Posterior vena cava (tissue), 2 donors: ENCODE measurements at regions not wholly inside any gene's neighbourhood (a gene's known extent, or its start where the extent isn't known, plus 50 kb on each side); places are given as distances from the start of the nearest gene placed in this dataset.

Source experiments
- DNase-seq: peaks from one replicate; pipeline ENCODE4 v3.0.0-alpha.2; 2020; ENCODE audit warnings: low spot score
- intact Hi-C, 2 donors: fragments of 100-400 bp; cut with DNase I; formaldehyde crosslinking; loops; one replicate each; pipeline versions ENCODE4 v1.14.1 to v1.14.2; 2022 to 2023
- donor health status: DM: yes; HTN: yes; CAD: no.
- donor health status: DM: yes; HTN: yes; CAD: no.

DNA sequence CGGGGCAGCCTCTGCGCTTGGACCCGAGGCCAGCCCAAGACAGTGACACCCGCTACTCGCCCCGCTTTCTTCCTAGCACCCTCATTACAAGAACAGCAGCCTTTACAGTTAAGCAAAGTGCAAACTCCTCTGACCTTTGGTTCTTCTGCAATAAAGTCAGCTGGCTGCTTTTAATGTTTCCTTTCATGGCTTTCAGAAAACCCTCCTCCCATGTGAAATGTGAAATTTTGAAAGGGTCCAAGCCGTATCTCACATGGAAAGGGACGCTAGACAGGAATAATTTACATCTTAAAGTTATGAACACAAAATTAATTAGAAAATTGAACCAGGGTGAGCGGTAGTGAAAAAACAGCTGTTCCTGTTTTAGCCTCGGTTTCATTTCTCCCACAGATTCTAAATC, 520.1 kb upstream of the FRG1 start:
- intact Hi-C loops, result no loop called here
- no peak for DNase-seq

DNA sequence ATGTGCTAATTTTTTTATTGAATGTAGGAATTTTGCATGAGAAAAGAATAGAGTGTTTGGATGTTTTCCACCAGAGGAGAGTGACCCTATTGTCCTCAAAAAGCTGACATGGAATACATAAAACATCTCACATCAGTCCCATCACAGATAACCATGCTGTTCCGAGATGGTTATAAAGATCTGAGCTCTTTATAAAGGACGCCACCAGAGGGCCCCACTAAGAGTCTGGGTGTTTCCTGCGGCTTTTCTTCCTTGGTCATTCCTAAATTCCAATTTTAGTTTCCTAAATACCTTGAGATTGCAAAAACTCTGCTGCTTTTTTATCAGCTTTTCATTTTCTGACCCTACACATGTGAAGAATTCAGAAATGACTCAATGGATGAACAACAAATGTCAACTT, 504.5 kb upstream of the FRG1 start:
- no peak for DNase-seq
- intact Hi-C loops, result no loop called here

DNA sequence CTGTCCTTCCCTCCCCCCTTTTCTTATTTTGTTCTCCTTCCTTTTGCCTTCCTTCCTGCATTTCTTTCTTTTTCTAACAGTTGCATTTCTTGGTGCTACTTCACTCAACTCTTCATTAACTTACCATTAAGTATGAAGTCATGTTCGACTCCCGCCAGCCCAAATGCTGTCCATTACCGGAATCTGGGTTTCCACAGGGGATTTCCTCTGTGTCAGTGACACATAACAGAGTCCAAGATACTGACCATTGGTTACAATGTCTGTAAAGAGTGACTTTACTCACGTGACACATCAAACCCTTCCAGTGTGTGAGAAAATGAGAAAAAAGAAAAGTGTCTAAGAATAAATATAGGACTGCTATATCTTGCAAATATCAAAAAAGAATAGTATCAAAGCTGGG, 500.0 kb upstream of the FRG1 start:
- intact Hi-C loops, result no loop called here
- DNase-seq, result peak; percentile 19

DNA sequence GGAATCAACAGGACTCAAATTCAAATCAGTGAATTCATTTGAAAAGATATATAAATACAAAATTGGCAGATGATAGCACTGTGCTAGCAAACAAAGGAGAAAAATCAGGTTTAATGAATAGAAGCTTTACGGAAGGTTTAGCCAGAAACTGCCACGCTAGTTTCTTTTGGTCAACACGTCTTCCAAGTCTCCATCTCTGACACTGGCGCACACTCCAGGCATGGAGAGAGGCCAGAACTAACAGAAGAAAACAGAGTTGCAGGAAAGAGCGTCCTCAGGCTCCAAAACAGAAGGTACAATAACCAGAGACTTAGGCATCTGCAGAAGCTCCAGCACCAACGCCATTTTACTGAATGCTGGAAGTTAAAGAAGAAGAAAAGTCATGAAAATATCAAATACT, 497.3 kb upstream of the FRG1 start:
- intact Hi-C loops, result no loop called here
- DNase-seq, result no peak

DNA sequence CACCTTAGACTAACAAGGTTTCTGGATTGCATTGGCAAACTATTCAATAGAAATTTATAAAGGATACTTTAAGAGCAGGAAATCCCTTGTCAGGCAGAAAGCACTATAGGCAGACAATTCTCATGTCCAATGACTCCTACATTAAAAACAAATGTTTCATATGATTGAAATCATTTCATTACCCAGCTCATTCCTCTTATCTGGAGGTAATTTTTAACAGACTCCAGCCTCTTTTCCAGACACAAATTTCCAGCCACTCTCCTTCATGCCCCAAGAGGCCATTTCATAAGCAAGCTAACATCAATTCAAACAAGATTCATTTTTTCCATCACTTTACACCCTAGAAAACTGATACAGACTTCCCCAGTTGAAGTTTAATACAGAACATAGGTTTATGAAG, 495.1 kb upstream of the FRG1 start:
- intact Hi-C loops, result no loop called here
- DNase-seq, result no peak

DNA sequence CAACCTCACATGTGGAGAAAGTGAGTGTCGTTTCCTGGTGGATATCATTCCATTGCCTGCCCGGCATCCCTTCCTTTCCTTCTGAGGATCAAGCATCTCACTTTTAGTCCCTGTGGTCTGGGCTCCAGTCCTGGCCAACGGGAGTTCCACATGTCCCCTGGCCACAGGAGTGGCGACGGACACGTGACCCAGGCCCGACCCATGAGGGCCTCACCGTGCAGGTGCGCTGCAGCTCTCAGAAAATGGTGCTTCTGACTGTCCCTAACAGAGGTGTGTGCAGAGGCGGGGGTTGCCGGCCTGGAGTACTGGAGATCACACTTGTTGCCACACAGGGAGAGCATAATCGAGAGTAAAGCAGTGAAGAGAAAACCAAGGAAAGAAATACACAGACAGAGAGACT, 476.9 kb upstream of the FRG1 start:
- intact Hi-C loops, result no loop called here
- no peak for DNase-seq

DNA sequence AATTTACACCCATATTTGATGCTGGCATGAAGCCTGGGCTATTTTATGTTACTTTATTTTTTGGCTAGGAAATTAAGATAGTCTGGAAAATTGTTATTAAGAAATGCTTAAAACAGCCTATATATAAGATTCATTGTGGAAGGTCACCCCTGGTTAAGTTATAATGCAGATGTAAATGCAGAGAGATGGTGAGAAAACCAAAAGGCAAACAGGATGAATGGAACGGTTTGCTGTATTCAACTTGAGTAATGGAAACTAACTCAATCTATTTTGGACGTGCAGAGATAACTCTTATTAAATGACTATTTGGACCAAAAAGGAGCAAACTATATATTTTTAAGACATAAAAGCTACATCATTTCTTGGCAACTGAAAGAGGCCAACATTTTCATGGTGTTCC, 446.3 kb upstream of the FRG1 start:
- no peak for DNase-seq
- intact Hi-C loops, result no loop called here

DNA sequence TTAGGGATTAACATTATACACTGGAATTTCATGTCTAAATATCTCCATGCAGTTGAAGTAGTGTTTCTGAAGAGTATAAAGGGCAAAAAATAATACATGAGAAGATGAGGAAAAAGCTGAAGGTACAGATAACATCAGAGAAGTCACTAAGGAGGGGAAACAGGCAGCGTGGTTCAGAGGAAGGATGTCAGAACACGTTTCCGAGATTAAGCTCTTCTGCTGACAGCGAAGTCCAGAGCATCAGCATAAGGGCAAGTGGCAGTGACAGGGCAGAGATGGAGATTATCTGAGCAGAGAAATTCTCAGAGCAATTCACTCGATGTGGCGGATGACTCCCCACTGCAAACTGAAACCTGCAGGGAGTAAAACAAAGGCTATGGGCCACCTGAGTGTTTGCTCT, 443.2 kb upstream of the FRG1 start:
- intact Hi-C loops, result no loop called here
- no peak for DNase-seq

DNA sequence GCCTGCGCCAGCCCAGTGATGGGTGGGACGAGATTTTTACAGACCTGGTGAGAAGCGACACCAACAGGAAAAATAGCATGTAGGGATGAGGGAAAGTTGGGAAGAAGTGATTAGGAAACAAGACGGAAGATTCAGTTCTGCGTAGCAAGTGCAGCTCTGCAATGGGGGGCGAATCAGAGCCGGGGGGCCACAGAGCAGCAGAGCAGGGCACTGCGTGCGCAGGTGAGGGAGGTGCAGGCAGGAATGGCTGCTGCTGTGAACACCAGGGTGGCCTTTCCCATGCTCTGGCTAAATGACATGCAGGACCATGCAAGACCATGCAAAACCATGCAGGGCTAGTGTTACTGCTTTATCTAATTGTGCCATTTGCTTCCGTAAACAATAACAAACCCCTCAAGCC, 442.7 kb upstream of the FRG1 start:
- no peak for DNase-seq
- intact Hi-C loops, result no loop called here

DNA sequence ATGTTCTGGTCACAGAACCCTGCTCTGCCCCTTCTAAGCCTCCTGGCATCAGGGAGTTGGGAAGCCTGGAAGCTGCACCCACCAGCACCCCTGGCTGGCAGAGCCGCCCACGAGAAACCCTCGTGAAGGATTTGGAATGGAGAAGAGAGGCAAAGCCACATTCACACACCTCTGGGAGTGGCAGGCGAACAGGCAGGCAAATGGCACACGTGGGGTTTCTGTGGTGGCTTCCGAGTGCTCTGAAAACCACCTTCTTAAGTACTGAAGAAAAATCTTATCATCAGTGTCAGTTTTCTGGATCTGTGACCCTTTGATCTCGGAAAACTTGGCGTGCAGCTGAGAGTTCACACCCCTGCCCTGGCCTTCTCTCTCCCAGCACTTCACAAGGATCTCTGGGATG, 442.2 kb upstream of the FRG1 start:
- intact Hi-C loops, result no loop called here
- no peak for DNase-seq

DNA sequence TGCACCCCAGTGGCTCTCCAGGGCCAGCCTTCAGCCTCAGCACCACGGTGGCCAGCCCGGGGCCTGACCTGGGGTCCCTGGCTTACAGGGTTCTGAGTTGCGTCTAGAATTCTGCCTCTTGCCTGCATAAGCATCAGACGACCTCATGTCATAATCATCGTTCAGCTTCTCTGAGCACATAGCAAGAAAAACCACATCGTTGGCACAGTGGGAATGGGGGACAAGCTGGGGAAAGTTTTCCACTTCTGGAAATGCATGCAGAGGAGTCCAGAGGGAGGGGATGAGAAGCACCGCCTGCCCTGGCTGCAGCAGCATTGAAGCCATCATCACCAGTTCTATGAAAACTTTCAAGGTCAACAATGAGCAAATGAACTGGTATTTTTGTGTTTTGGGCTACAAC, 441.0 kb upstream of the FRG1 start:
- intact Hi-C loops, result no loop called here
- no peak for DNase-seq

DNA sequence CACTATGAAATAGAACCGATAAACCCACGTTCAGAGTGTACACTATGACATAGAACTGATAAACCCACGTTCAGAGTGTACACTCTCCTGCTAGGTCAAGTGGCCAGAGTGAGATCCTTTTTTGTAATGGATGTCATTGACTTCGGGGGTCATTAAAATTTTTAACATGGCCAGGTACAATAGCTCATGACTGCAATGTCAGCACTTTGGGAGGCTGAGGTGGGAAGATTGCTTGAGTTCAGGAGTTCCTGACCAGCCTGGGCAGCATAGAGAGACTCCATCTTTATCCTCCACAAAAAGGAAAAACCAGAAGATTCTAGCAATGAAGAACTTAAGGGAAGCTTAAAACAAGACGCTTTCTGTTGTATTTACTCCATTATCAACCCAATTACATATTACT, 439.7 kb upstream of the FRG1 start:
- DNase-seq, result no peak
- intact Hi-C loops, result no loop called here

DNA sequence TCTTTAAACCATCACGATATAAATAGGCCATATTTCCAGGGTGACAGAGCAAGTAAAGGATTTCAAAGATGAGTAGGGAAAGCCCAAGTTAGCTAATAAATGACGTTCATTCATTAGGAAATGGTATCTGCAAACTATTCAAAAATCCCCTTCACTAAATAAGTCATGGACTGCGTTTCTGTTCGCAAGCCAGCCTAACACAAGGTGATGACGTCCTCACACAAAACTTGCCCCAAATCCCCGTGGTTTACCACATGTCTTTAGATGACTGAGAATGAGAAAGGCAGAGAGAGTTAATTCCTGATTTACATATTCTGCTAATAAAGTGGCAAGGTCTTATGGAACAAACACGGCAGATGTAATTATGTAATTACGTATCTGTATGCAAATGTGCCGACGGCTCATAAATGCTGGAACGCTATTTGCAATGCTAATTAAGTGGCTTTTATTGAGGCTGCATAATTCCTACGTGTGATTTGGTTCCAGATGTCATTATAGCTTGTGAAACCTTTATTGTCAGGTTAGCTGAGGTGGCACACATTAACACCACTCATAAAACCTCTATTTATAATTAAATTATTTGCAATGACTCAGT, 437.7 kb upstream of the FRG1 start:
- intact Hi-C loops, result no loop called here
- DNase-seq, result no peak

DNA sequence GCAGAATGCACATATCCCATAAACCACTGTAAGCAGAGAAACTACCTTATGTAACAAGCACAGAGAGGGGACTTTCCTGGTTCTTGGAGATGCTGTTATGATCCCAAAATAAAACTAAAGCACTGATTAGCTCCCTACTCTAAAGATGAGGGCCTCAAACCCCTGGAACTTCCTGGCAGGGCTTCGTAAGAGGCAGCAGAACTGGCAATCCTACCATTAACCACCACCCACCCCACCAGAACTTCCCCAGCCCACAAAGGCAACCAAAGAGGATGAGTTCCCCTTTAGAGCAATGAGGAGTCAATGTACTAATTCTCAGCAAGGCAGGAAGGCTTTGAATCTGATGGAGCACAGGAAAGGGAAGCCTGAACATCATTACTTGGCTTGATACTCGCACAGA, 436.5 kb upstream of the FRG1 start:
- intact Hi-C loops, result no loop called here
- DNase-seq, result no peak

DNA sequence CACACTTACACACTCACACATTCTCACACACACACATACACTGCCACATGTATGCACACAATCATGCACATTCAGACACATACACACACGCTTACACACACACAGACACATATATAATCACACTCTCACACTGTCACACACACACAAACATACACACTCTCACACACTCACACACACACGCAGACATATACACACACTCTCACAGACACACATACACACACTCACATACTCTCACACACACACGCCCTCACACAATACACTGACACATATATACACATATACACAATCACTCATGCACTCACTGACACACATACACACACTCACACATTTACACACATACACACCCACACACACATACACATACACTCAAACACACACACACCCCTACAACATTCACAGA, 435.3 kb upstream of the FRG1 start:
- intact Hi-C loops, result no loop called here
- no peak for DNase-seq

DNA sequence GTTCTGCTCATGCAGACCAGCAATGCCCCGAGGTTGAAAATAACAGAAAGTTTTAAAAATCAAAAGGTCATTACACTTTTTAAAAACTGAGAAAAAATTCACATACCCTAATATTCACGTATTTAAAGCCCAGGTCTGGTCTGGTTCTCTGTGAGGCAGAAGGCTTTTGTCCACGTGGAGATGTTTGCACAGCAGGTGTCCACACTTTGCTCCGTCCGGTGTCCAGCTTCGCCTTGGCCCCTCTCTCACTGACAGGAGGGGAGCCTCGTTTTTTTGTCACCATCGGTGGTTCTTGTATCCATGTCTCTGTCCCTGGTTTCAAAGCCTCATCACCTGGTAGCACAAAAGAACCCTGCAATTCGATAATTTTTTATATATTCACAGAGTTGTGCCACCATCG, 434.6 kb upstream of the FRG1 start:
- no peak for DNase-seq
- intact Hi-C loops, result no loop called here

DNA sequence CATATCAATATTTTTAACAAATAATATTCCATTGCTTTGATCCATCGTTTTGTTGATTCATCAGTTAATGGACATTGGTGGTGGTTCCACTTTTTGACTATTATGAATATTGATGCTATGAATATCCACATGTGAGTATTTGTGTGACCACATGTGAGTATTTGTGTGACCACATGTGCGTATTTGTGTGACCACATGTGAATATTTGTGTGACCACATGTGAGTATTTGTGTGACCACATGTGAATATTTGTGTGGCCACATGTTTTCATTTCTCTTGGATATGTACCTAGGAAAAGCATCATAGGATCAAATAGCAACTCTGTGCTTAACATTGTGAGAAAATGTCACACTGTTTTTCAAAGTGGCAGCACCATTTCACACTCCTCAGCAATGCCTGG, 433.6 kb upstream of the FRG1 start:
- DNase-seq, result no peak
- intact Hi-C loops, result no loop called here

DNA sequence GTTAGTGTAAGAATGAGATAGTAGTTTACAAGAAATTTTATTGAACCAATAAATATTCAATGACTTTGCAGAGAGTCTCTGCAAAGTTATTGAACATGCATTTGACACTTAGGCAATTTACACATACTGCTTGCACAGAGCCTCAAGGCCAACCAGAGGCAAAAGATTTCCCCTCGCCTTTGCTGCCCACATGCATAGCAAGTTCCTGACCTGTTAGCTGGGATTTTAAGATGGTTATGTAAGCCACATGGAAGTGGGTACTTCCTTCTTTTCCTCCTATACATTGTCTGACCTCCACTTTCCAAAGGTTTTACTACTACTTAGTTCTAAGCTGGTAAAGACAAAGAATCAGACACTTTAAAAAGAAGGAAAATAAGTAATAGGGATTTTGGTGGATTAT, 430.1 kb upstream of the FRG1 start:
- no peak for DNase-seq
- intact Hi-C loops, result no loop called here

DNA sequence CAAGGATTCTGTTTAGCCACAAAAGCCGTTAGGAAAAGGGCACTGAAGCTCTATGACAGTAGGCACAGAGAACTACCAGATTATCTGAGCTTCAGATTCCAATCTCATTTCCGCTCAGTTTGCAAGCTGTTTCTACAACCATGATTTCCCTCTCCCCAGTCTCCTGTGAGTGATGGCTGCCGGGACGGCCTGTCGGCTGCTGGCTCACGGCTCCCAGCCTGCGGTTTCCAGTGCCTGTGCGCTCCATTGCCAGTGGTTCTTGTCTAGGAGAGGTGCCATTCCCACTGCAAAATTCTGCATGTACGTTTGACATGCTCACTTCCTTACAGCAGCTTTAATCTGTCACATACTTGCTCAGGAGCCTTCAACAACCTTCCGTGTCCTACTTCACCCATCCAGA, 429.1 kb upstream of the FRG1 start:
- DNase-seq, result no peak
- intact Hi-C loops, result no loop called here

DNA sequence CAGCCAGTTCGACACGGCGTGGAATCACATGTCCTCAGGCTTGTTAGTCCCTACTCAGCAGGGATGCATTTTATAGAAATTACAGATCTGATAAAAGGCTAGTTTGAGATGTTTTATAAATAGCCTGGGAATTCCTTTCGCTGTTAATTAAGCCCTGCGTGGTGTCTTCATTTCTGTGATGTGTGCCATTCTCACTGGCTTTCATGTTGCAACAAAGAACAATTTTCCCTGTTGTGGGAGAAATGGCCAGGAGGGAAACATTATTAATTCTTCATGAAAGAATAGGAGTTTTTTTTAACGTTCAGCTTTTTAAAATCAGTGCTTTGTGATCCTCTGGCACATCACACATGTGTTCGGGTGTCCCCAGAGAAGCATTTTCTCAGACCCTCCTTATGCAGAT, 427.3 kb upstream of the FRG1 start:
- intact Hi-C loops, result no loop called here
- no peak for DNase-seq

DNA sequence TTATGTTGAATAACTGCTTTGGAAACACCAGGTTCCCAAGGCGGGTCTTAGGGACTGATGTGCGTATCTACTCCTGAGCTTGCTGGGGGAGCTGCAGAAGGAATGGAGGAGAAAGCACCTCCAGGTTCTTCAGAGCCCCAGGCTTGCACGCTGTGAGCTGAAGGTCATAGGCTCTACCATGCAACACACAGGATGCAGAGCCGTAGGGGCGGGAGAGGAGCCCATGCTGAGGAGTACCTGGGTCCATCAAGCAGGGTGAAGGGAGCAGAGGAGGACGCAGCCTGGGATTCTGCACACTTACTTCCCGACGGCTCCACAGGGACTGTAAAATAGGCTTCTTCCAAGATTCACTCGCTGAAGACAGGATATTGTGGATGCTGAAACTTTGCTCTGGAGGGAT, 426.5 kb upstream of the FRG1 start:
- intact Hi-C loops, result no loop called here
- no peak for DNase-seq

DNA sequence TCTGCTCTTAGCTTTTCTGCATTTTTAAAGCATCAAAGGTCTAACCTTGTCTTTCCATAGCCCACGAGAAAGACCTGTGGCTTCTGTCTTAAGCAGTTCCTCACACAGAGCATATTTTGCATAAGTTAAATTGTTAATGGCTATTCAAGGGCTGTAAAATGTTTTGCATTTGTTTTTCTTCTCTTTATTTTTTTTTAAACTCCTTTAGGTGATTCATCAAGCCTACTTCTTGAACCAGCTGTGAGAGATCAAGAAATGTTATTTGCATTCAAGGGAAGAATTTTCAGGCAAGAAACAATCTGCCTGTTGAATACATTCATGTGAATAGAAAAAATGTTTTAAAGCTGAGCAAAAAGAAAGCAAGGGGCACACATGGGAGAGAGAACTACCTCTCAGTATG, 423.8 kb upstream of the FRG1 start:
- intact Hi-C loops, result no loop called here
- no peak for DNase-seq
